ENCODE measurements at regions not wholly inside any gene's neighbourhood (a gene's known extent, or its start where the extent isn't known, plus 50 kb on each side); places are given as distances from the start of the nearest gene placed in this dataset.
"Not testable (repeated sequence)": the region's sequence is repeated elsewhere in the genome, so short reads cannot be mapped to it uniquely, and the experiment has no call there.

GRCh38 chr4:34964613-34965012, 1279.7 kb downstream of the ARAP2 start:
- H3K4me1 ChIP-seq (ENCODE audit: insufficient read depth, low read length): no peaks in the 10 kb centered on the region
- H3K27ac ChIP-seq (ENCODE audit: low read depth, low read length): no peak overlapping the region
- no peaks in the 10 kb centered on the region for H3K4me1 Mint-ChIP-seq
- H3K36me3 Mint-ChIP-seq: no peaks in the 10 kb centered on the region
- POLR2A ChIA-PET (ENCODE audit: partially characterized antibody): no interaction called here
- H3K36me3 ChIP-seq (ENCODE audit: insufficient read depth, low read length): no peaks in the 10 kb centered on the region
- no peak overlapping the region for H3K4me3 ChIP-seq (ENCODE audit: low read length in 2 of 2)
- intact Hi-C loops (cut with micrococcal nuclease): no loop called here
- H3K4me3 Mint-ChIP-seq: no peak overlapping the region
- DNase-seq: no peak
- CTCF ChIA-PET (ENCODE audit: partially characterized antibody): no interaction called here
- no peaks in the 10 kb centered on the region for H3K27me3 ChIP-seq (ENCODE audit: insufficient read depth, low read length)
- no peaks in the 10 kb centered on the region for H3K27me3 Mint-ChIP-seq
- H3K27ac Mint-ChIP-seq: no peak overlapping the region
- no peaks in the 10 kb centered on the region for H3K9me3 ChIP-seq (ENCODE audit: control insufficient read depth in 1 of 2, low read length in 2 of 2)
- peaks cover 0 to 5% (median 0%) of the 10 kb centered on the region in 8 donors for H3K9me3 Mint-ChIP-seq

GRCh38 chr4:34972189-34972588, 1272.1 kb downstream of the ARAP2 start:
- Mint-ChIP-seq H3K36me3 (no peaks in the 10 kb centered on the region), H3K27me3 (no peaks in the 10 kb centered on the region), H3K27ac (no peak overlapping the region), H3K4me3 (no peak overlapping the region), H3K9me3 (peaks cover 0 to 4% (median 0%) of the 10 kb centered on the region in 8 donors), H3K4me1 (no peaks in the 10 kb centered on the region)
- ChIA-PET CTCF (ENCODE audit: partially characterized antibody) (no interaction called here), POLR2A (ENCODE audit: partially characterized antibody) (no interaction called here)
- Histone ChIP-seq H3K4me3 (ENCODE audit: low read length in 2 of 2) (no peak overlapping the region), H3K4me1 (ENCODE audit: insufficient read depth, low read length) (no peaks in the 10 kb centered on the region), H3K36me3 (ENCODE audit: insufficient read depth, low read length) (no peaks in the 10 kb centered on the region), H3K27me3 (ENCODE audit: insufficient read depth, low read length) (no peaks in the 10 kb centered on the region), H3K27ac (ENCODE audit: low read depth, low read length) (no peak overlapping the region), H3K9me3 (ENCODE audit: control insufficient read depth in 1 of 2, low read length in 2 of 2) (no peaks in the 10 kb centered on the region)
- DNase-seq: no peak
- intact Hi-C loops (cut with micrococcal nuclease): no loop called here

- intact Hi-C loops (cut with micrococcal nuclease): no loop called here
These were observed 1270.5 kb downstream of the ARAP2 start for GRCh38 chr4:34973650-34974312.

GRCh38 chr4:34974313-34974680, 1270.0 kb downstream of the ARAP2 start:
- H3K27me3 Mint-ChIP-seq: no peaks in the 10 kb centered on the region
- no peaks in the 10 kb centered on the region for H3K36me3 ChIP-seq (ENCODE audit: insufficient read depth, low read length)
- POLR2A ChIA-PET (ENCODE audit: partially characterized antibody): no interaction called here
- intact Hi-C loops (cut with micrococcal nuclease): no loop called here
- H3K4me1 ChIP-seq (ENCODE audit: insufficient read depth, low read length): no peaks in the 10 kb centered on the region
- CTCF ChIA-PET (ENCODE audit: partially characterized antibody): no interaction called here
- H3K9me3 ChIP-seq (ENCODE audit: control insufficient read depth in 1 of 2, low read length in 2 of 2): no peaks in the 10 kb centered on the region
- no peak overlapping the region for H3K4me3 ChIP-seq (ENCODE audit: low read length in 2 of 2)
- H3K27ac ChIP-seq (ENCODE audit: low read depth, low read length): no peak overlapping the region
- no peaks in the 10 kb centered on the region for H3K4me1 Mint-ChIP-seq
- no peak for DNase-seq
- no peak overlapping the region for H3K27ac Mint-ChIP-seq
- peaks cover 0 to 11% (median 2%) of the 10 kb centered on the region in 8 donors for H3K9me3 Mint-ChIP-seq
- H3K4me3 Mint-ChIP-seq: no peak overlapping the region
- no peaks in the 10 kb centered on the region for H3K36me3 Mint-ChIP-seq
- no peaks in the 10 kb centered on the region for H3K27me3 ChIP-seq (ENCODE audit: insufficient read depth, low read length)

More at GRCh38 chr4:34973650-34974312, 1270.5 kb downstream of the ARAP2 start:
- peaks cover 0 to 6% (median under 1%) of the 10 kb centered on the region in 8 donors for H3K9me3 Mint-ChIP-seq
- no peaks in the 10 kb centered on the region for H3K27me3 ChIP-seq (ENCODE audit: insufficient read depth, low read length)
- H3K27me3 Mint-ChIP-seq: no peaks in the 10 kb centered on the region
- H3K4me3 Mint-ChIP-seq: no peak overlapping the region
- no peaks in the 10 kb centered on the region for H3K36me3 Mint-ChIP-seq
- H3K9me3 ChIP-seq (ENCODE audit: control insufficient read depth in 1 of 2, low read length in 2 of 2): no peaks in the 10 kb centered on the region
- H3K4me3 ChIP-seq (ENCODE audit: low read length in 2 of 2): no peak overlapping the region
- H3K27ac Mint-ChIP-seq: no peak overlapping the region
- H3K4me1 Mint-ChIP-seq: no peaks in the 10 kb centered on the region
- ChIA-PET POLR2A (ENCODE audit: partially characterized antibody) (no interaction called here), CTCF (ENCODE audit: partially characterized antibody) (no interaction called here)
- no peaks in the 10 kb centered on the region for H3K36me3 ChIP-seq (ENCODE audit: insufficient read depth, low read length)
- H3K27ac ChIP-seq (ENCODE audit: low read depth, low read length): no peak overlapping the region
- H3K4me1 ChIP-seq (ENCODE audit: insufficient read depth, low read length): no peaks in the 10 kb centered on the region
- no peak for DNase-seq

- intact Hi-C loops (cut with micrococcal nuclease); H3K27ac Mint-ChIP-seq; CTCF ChIA-PET (ENCODE audit: partially characterized antibody); H3K27me3 Mint-ChIP-seq; H3K36me3 Mint-ChIP-seq; H3K4me3 ChIP-seq (ENCODE audit: low read length in 2 of 2); H3K27ac ChIP-seq (ENCODE audit: low read depth, low read length); POLR2A ChIA-PET (ENCODE audit: partially characterized antibody); H3K4me1 Mint-ChIP-seq; H3K36me3 ChIP-seq (ENCODE audit: insufficient read depth, low read length); H3K4me3 Mint-ChIP-seq; H3K27me3 ChIP-seq (ENCODE audit: insufficient read depth, low read length); DNase-seq; H3K9me3 ChIP-seq (ENCODE audit: control insufficient read depth in 1 of 2, low read length in 2 of 2); H3K4me1 ChIP-seq (ENCODE audit: insufficient read depth, low read length): not testable (repeated sequence)
- peaks cover 0 to 23% (median 15%) of the 10 kb centered on the region in 8 donors for H3K9me3 Mint-ChIP-seq
These were observed 1223.1 kb downstream of the ARAP2 start for GRCh38 chr4:35021222-35021621.

- Histone ChIP-seq H3K4me1 (ENCODE audit: insufficient read depth, low read length) (no peaks in the 10 kb centered on the region), H3K4me3 (ENCODE audit: low read length in 2 of 2) (no peak overlapping the region), H3K27ac (ENCODE audit: low read depth, low read length) (no peak overlapping the region), H3K27me3 (ENCODE audit: insufficient read depth, low read length) (no peaks in the 10 kb centered on the region), H3K36me3 (ENCODE audit: insufficient read depth, low read length) (no peaks in the 10 kb centered on the region), H3K9me3 (ENCODE audit: control insufficient read depth in 1 of 2, low read length in 2 of 2) (no peaks in the 10 kb centered on the region)
- Mint-ChIP-seq H3K4me3 (no peak overlapping the region), H3K4me1 (no peaks in the 10 kb centered on the region), H3K27ac (no peak overlapping the region), H3K9me3 (peaks cover 0 to 17% (median 8%) of the 10 kb centered on the region in 8 donors), H3K27me3 (no peaks in the 10 kb centered on the region), H3K36me3 (no peaks in the 10 kb centered on the region)
- ChIA-PET CTCF (ENCODE audit: partially characterized antibody) (no interaction called here), POLR2A (ENCODE audit: partially characterized antibody) (no interaction called here)
- DNase-seq: no peak
- intact Hi-C loops (cut with micrococcal nuclease): no loop called here
These were observed 1219.0 kb downstream of the ARAP2 start for GRCh38 chr4:35025152-35025834.

- no peaks in the 10 kb centered on the region for H3K27me3 ChIP-seq (ENCODE audit: insufficient read depth, low read length)
- POLR2A ChIA-PET (ENCODE audit: partially characterized antibody): no interaction called here
- no peak overlapping the region for H3K4me3 ChIP-seq (ENCODE audit: low read length in 2 of 2)
- Mint-ChIP-seq H3K4me1 (no peaks in the 10 kb centered on the region), H3K9me3 (peaks cover 0 to 24% (median 4%) of the 10 kb centered on the region in 8 donors), H3K4me3 (no peak overlapping the region), H3K27me3 (no peaks in the 10 kb centered on the region), H3K27ac (no peak overlapping the region), H3K36me3 (no peaks in the 10 kb centered on the region)
- no peaks in the 10 kb centered on the region for H3K36me3 ChIP-seq (ENCODE audit: insufficient read depth, low read length)
- no peaks in the 10 kb centered on the region for H3K4me1 ChIP-seq (ENCODE audit: insufficient read depth, low read length)
- intact Hi-C loops (cut with micrococcal nuclease): no loop called here
- CTCF ChIA-PET (ENCODE audit: partially characterized antibody): no interaction called here
- H3K27ac ChIP-seq (ENCODE audit: low read depth, low read length): no peak overlapping the region
- H3K9me3 ChIP-seq (ENCODE audit: control insufficient read depth in 1 of 2, low read length in 2 of 2): no peaks in the 10 kb centered on the region
- no peak for DNase-seq
These were observed 1206.1 kb downstream of the ARAP2 start for GRCh38 chr4:35038079-35038805.
